Epithelial cell of esophagus (primary cell): ENCODE measurements at regions not wholly inside any gene's neighbourhood (a gene's known extent, or its start where the extent isn't known, plus 50 kb on each side); places are given as distances from the start of the nearest gene placed in this dataset.
A peak's percentile ranks its signal among the peaks of the same experiment; 100 is the strongest.

Experiments used
- DNase-seq: peaks from one replicate; pipeline ENCODE4 v3.0.0; 2010; ENCODE audit warnings: low read depth
- H3K4me3 ChIP-seq: 2 replicates; pipeline ENCODE4 v1.5.1; 2011; ENCODE audit warnings: mild to moderate bottlenecking, low read length, control low read depth
- CTCF ChIP-seq: IDR thresholded peaks from 2 replicates; pipeline ENCODE4 v1.5.1; 2011; ENCODE audit warnings: low read depth, mild to moderate bottlenecking, low read length, control low read depth, inconsistent platforms; ENCODE audit not compliant: insufficient read depth; ENCODE audit errors: missing control alignments

GRCh38 chr2:208945719-208946256 lies 478.1 kb upstream of the MAP2 start:
- DNase-seq = no peak
- no peak overlapping the region for H3K4me3 ChIP-seq
- no peak for TF ChIP-seq CTCF

GRCh38 chr2:208948073-208948472 lies 475.8 kb upstream of the MAP2 start:
- no peak for TF ChIP-seq CTCF
- no peak for DNase-seq

GRCh38 chr2:208970070-208970469 lies 453.8 kb upstream of the MAP2 start:
- H3K4me3 ChIP-seq = no peak overlapping the region
- no peak for DNase-seq
- no peak for TF ChIP-seq CTCF

More at GRCh38 chr2:208948073-208948472, 475.8 kb upstream of the MAP2 start:
- no peak overlapping the region for H3K4me3 ChIP-seq

GRCh38 chr2:208977582-208977981 lies 446.3 kb upstream of the MAP2 start:
- DNase-seq = no peak
- no peak for TF ChIP-seq CTCF
- no peak overlapping the region for H3K4me3 ChIP-seq

- peak; percentile 3 for DNase-seq
- TF ChIP-seq CTCF = no peak
- H3K4me3 ChIP-seq = no peak overlapping the region
These were observed 444.9 kb upstream of the MAP2 start for GRCh38 chr2:208978946-208979345.

GRCh38 chr2:208980321-208980720 lies 443.5 kb upstream of the MAP2 start:
- H3K4me3 ChIP-seq = no peak overlapping the region
- no peak for TF ChIP-seq CTCF
- no peak for DNase-seq

- no peak for TF ChIP-seq CTCF
- DNase-seq = peak; percentile 90
- H3K4me3 ChIP-seq = no peak overlapping the region
These were observed 441.0 kb upstream of the MAP2 start for GRCh38 chr2:208982831-208983230.
